ENCODE measurements at regions not wholly inside any gene's neighbourhood (a gene's known extent, or its start where the extent isn't known, plus 50 kb on each side); places are given as distances from the start of the nearest gene placed in this dataset.

DNA sequence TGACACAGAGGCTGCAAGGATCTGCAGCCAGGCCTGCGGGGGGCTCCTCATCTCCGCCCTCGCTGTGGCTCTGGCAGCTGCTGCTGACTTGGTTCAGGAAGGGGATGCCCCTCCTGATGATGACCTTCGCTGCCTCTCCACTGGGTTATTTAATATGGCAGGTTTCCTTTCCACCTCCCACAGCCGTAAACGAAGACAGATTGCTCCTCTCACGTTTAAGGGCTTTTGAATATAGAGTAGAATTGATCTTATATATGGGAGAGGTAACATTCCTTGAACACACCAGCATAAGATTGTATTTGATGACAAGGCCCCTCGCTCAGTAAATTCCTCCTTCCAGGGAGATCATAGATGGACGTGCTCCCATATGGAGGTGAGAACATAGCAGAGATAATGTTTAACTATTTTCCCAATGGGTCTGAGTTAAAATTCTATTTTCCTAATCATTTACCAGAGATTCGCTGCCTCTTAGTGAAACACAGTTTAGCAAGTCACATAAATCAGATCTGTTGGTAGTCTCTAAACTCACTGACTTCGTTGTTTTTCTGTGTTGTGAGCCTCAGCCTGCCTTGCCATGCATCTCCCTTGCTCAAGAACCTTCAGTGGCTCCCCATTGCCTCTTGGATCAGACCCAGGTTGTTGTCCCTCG, 88.5 kb upstream of the AJAP1 start:
- DNase-seq, result no peak
- H3K9me3 ChIP-seq, result no peaks in the 10 kb centered on the region
- H3K4me3 ChIP-seq, result no peak overlapping the region
- intact Hi-C loops (cut with DNase I), result no loop called here
- H3K27ac ChIP-seq, result no peak overlapping the region
- no peak for ATAC-seq
- H3K4me1 ChIP-seq, result no peaks in the 10 kb centered on the region
- WGBS, 4 donors, result 57 to 64% (median 61%) methylated on average over 11 to 12 of the region's 12 CpGs
- no peaks in the 10 kb centered on the region for H3K36me3 ChIP-seq
- no peak for TF ChIP-seq POLR2A (IDR thresholded peaks at IDR 0.05)
- no peak for TF ChIP-seq CTCF (IDR thresholded peaks at IDR 0.05)
- H3K27me3 ChIP-seq, result peaks cover 0 to 46% (median 3%) of the 10 kb centered on the region in 9 donors

DNA sequence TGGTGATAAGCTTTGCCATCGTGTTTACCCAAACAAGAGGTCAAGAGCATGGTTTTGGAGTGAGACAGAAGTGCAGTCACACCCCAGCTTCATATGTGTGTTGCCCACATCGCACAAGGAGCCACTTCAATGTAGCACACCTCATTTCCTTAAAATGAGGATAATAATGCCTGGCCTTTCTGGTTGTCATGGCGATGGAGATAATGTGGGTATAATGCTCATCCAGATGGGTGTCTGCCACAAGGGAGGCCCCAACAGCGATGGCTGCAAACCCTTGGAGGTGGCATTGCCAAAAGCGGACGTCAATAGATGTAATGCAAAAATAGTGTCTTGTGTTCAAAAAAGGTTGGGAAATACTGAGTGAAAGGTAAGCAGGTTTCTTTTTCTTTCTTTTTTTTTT, 83.1 kb upstream of the AJAP1 start:
- intact Hi-C loops (cut with DNase I), result no loop called here
- Histone ChIP-seq H3K4me1 (no peaks in the 10 kb centered on the region), H3K4me3 (no peak overlapping the region), H3K9me3 (peaks cover 0 to 6% (median 0%) of the 10 kb centered on the region in 12 donors), H3K27me3 (peaks cover 0 to 19% (median 3%) of the 10 kb centered on the region in 9 donors), H3K27ac (no peak overlapping the region), H3K36me3 (no peaks in the 10 kb centered on the region)
- 78 to 80% (median 79%) methylated on average over 6 of the region's 6 CpGs for WGBS, 4 donors
- TF ChIP-seq CTCF (IDR thresholded peaks at IDR 0.05) (no peak), POLR2A (IDR thresholded peaks at IDR 0.05) (no peak)
- DNase-seq (no peak), ATAC-seq (no peak)

DNA sequence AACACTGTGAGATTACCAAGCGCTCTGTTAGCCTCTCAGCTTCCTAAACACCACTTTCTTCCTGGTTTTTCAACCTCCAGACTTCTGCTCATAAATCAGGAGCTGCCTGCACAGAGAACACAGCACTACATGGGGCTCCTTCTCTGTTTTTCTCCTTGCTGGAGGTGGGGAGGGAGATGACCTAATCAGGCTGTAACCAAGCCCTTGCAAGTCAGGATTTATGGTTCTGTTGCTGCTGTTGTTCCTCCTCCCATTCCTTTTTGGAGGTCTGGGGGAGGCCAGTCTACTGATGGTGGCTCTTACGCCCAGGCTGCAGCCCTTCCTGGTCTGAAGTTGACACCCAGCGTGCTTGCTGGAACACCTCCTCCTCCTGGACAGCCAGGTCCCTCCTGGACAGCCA, 80.9 kb upstream of the AJAP1 start:
- no peaks in the 10 kb centered on the region for H3K4me1 ChIP-seq
- H3K27ac ChIP-seq, result no peak overlapping the region
- peaks cover 0 to 7% (median 0%) of the 10 kb centered on the region in 12 donors for H3K9me3 ChIP-seq
- ATAC-seq, result no peak
- no peak for DNase-seq
- no peaks in the 10 kb centered on the region for H3K36me3 ChIP-seq
- no peak for TF ChIP-seq CTCF (IDR thresholded peaks at IDR 0.05)
- TF ChIP-seq POLR2A (IDR thresholded peaks at IDR 0.05), result no peak
- 66 to 85% (median 78%) methylated on average over 3 of the region's 3 CpGs for WGBS, 4 donors
- H3K27me3 ChIP-seq, result peaks cover 0 to 12% (median 2%) of the 10 kb centered on the region in 9 donors
- no peak overlapping the region for H3K4me3 ChIP-seq
- intact Hi-C loops (cut with DNase I), result no loop called here

DNA sequence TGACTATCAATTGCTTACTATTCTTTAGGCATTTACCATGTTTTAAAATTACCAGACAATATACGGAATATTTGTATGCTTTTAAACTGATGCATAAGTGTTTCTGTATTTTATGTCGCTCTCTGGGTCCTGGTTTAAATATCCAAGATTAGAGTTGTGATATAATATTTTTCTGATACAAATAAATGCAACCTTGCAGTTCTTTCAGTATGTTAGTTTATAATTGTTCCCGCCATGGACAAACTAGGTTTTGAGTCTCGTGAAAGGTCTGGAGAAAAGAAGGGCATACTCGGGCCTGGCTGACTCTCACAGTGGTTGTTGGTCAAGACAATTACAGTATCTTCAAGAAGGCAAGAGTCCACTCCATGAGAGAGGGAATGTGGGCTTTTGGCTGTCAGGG, 72.6 kb upstream of the AJAP1 start:
- WGBS, 4 donors, result 76 to 86% (median 81%) methylated on average over 5 of the region's 5 CpGs
- Histone ChIP-seq H3K4me3 (no peak overlapping the region), H3K4me1 (peaks cover 0 to 17% (median 4%) of the 10 kb centered on the region in 12 donors), H3K9me3 (peaks cover 0 to 7% (median 0%) of the 10 kb centered on the region in 12 donors), H3K27ac (no peak overlapping the region), H3K27me3 (peaks cover 0 to 55% (median 13%) of the 10 kb centered on the region in 9 donors), H3K36me3 (no peaks in the 10 kb centered on the region)
- TF ChIP-seq POLR2A (IDR thresholded peaks at IDR 0.05) (no peak), CTCF (IDR thresholded peaks at IDR 0.05) (no peak)
- ATAC-seq (no peak), DNase-seq (no peak)
- intact Hi-C loops (cut with DNase I), result no loop called here
